IMR-90 (cell line): ENCODE measurements at regions not wholly inside any gene's neighbourhood (a gene's known extent, or its start where the extent isn't known, plus 50 kb on each side); places are given as distances from the start of the nearest gene placed in this dataset.

Source experiments
- ATAC-seq: fragments of 200-7000 bp; cut with Tn5 transposase; 2 replicates; pipeline ENCODE4 v1.9.1; 2020; ENCODE audit warnings: low read depth, mild to moderate bottlenecking, moderate library complexity
- BruUV-seq: library from RNA; stranded (reverse); fragments of 400-500 nt; replicated peaks from 2 replicates; lab custom pipeline; 2021; lab: Mats Ljungman, UMichigan
- CTCF ChIA-PET: fragments of 300-600 bp; formaldehyde crosslinking; extraction: SDS; loops from one replicate; lab custom pipeline; 2021; ENCODE audit warnings: antibody characterized with exemption; lab: Yijun Ruan, JAX
- POLR2A ChIA-PET: fragments of 300-600 bp; sonication (Branson Sonifier 250); formaldehyde crosslinking; loops from one replicate; lab custom pipeline; 2022; ENCODE audit warnings: antibody characterized with exemption; ENCODE audit not compliant: unreplicated experiment; lab: Charles Lee
- DNase-seq: peaks from one replicate; pipeline ENCODE4 v3.0.0; 2013
- H2AFZ ChIP-seq: replicated peaks from 2 replicates; pipeline ENCODE3; 2013; ENCODE audit warnings: low read length, mild to moderate bottlenecking; ENCODE audit not compliant: poor library complexity
- H2AK5ac ChIP-seq: 2 replicates; pipeline ENCODE4 v1.6.1; 2013; ENCODE audit warnings: low read depth, low read length, inconsistent platforms
- H2AK9ac ChIP-seq: replicated peaks from 2 replicates; pipeline ENCODE3; 2013; ENCODE audit warnings: mild to moderate bottlenecking, low read depth, low read length, moderate library complexity; ENCODE audit not compliant: poor library complexity
- H2BK120ac ChIP-seq: 2 replicates; pipeline ENCODE4 v1.6.1; 2013; ENCODE audit warnings: low read depth, low read length, inconsistent platforms
- H2BK15ac ChIP-seq: 3 replicates; pipeline ENCODE4 v1.6.1; 2013; ENCODE audit warnings: low read depth, low read length, inconsistent platforms
- H2BK20ac ChIP-seq: 2 replicates; pipeline ENCODE4 v1.6.1; 2013; ENCODE audit warnings: low read depth, mild to moderate bottlenecking, inconsistent platforms, low read length, moderate library complexity
- H2BK5ac ChIP-seq: 2 replicates; pipeline ENCODE4 v1.6.1; 2013; ENCODE audit warnings: mild to moderate bottlenecking, low read depth, low read length, inconsistent platforms; ENCODE audit not compliant: poor library complexity, severe bottlenecking
- H3K14ac ChIP-seq: replicated peaks from 2 replicates; pipeline ENCODE4 v1.6.1; 2013; ENCODE audit warnings: low read depth, low read length, inconsistent platforms
- H3K18ac ChIP-seq: 2 replicates; pipeline ENCODE4 v1.6.1; 2013; ENCODE audit warnings: low read depth, low read length, control low read depth
- H3K23ac ChIP-seq: 2 replicates; pipeline ENCODE4 v1.6.1; 2013; ENCODE audit warnings: low read depth, low read length, inconsistent platforms
- H3K27ac ChIP-seq: 2 replicates; pipeline ENCODE4 v1.5.1; 2013; ENCODE audit warnings: mild to moderate bottlenecking, control low read depth, low read length; ENCODE audit not compliant: insufficient read depth
- H3K27me3 ChIP-seq: 2 replicates; pipeline ENCODE4 v1.6.1; 2013; ENCODE audit warnings: low read length; ENCODE audit not compliant: control insufficient read depth, insufficient read depth
- H3K36me3 ChIP-seq: 2 replicates; pipeline ENCODE4 v1.6.1; 2013; ENCODE audit warnings: low read length, mixed read lengths; ENCODE audit not compliant: control insufficient read depth, insufficient read depth
- H3K4ac ChIP-seq: 2 replicates; pipeline ENCODE4 v1.6.1; 2013; ENCODE audit warnings: low read depth, low read length, inconsistent platforms
- H3K4me1 ChIP-seq: 2 replicates; pipeline ENCODE4 v1.6.1; 2013; ENCODE audit warnings: low read length, mixed read lengths; ENCODE audit not compliant: control insufficient read depth, insufficient read depth
- H3K4me2 ChIP-seq: 2 replicates; pipeline ENCODE4 v1.6.1; 2013; ENCODE audit warnings: low read depth, mild to moderate bottlenecking, control low read depth, low read length, moderate library complexity
- H3K4me3 ChIP-seq: 2 replicates; pipeline ENCODE4 v1.5.1; 2013; ENCODE audit warnings: low read depth, mild to moderate bottlenecking, control low read depth, low read length, moderate library complexity; ENCODE audit not compliant: insufficient read depth
- H3K56ac ChIP-seq: 2 replicates; pipeline ENCODE4 v1.6.1; 2013; ENCODE audit warnings: low read length, inconsistent platforms; ENCODE audit not compliant: insufficient read depth; ENCODE audit errors: extremely low read depth
- H3K79me1 ChIP-seq, 2 experiments: 2 replicates each; pipeline ENCODE4 v1.6.1; 2013; ENCODE audit warnings: low read length in 2 of 2, inconsistent platforms in 1 of 2, low read depth in 1 of 2
- H3K9ac ChIP-seq: 2 replicates; pipeline ENCODE4 v1.6.1; 2013; ENCODE audit warnings: low read depth, low read length, control low read depth
- H3K9me1 ChIP-seq: 2 replicates; pipeline ENCODE4 v1.6.1; 2013; ENCODE audit warnings: low read length, inconsistent platforms; ENCODE audit not compliant: insufficient read depth
- H3K9me3 ChIP-seq: 2 replicates; pipeline ENCODE4 v1.6.1; 2013; ENCODE audit warnings: low read length; ENCODE audit not compliant: control insufficient read depth, insufficient read depth
- H4K20me1 ChIP-seq: 2 replicates; pipeline ENCODE4 v1.6.1; 2013; ENCODE audit warnings: low read length, inconsistent platforms; ENCODE audit not compliant: insufficient read depth
- H4K5ac ChIP-seq: 2 replicates; pipeline ENCODE4 v1.6.1; 2013; ENCODE audit warnings: mild to moderate bottlenecking, low read depth, low read length, control low read depth
- H4K8ac ChIP-seq, 2 experiments: 2 replicates each; pipeline ENCODE4 v1.6.1; 2013; ENCODE audit warnings: low read depth in 2 of 2, low read length in 2 of 2, control low read depth in 1 of 2, inconsistent platforms in 1 of 2
- H4K91ac ChIP-seq: 2 replicates; pipeline ENCODE4 v1.6.1; 2013; ENCODE audit warnings: low read depth, low read length, inconsistent platforms; ENCODE audit not compliant: insufficient read depth
- BHLHE40 ChIP-seq: fragments of 150-350 bp; IDR thresholded peaks from 2 replicates; pipeline ENCODE4 v1.6.1; 2016; ENCODE audit warnings: mild to moderate bottlenecking, low read depth, low read length
- CEBPB ChIP-seq: IDR thresholded peaks from 2 replicates; pipeline ENCODE4 v1.6.1; 2012; ENCODE audit warnings: low read depth, low read length, improper control_type of control experiment
- MAFK ChIP-seq: IDR thresholded peaks from 2 replicates; pipeline ENCODE4 v1.6.1; 2012; ENCODE audit warnings: low read depth, low read length, improper control_type of control experiment
- MAZ ChIP-seq: IDR thresholded peaks from 2 replicates; pipeline ENCODE4 v1.6.1; 2012; ENCODE audit warnings: low read depth, mild to moderate bottlenecking, low read length, improper control_type of control experiment, moderate library complexity, borderline replicate concordance
- NFE2L2 ChIP-seq: fragments of 150-350 bp; IDR thresholded peaks from 2 replicates; pipeline ENCODE4 v1.6.1; 2016; ENCODE audit warnings: low read depth, mild to moderate bottlenecking, low read length
- POLR2A ChIP-seq: IDR thresholded peaks from 2 replicates; pipeline ENCODE4 v1.6.1; 2012; ENCODE audit warnings: mild to moderate bottlenecking, low read depth, low read length
- SMC3 ChIP-seq: fragments of 150-350 bp; IDR thresholded peaks from 2 replicates; pipeline ENCODE4 v1.6.1; 2016; ENCODE audit warnings: low read depth, mild to moderate bottlenecking, antibody characterized with exemption, low read length, moderate library complexity
- USF2 ChIP-seq: fragments of 150-350 bp; IDR thresholded peaks from 2 replicates; pipeline ENCODE4 v1.6.1; 2017; ENCODE audit warnings: mild to moderate bottlenecking, antibody characterized with exemption, low read length, low read depth
- WGBS, 2 experiments: methylation state at CpG; one replicate each; pipeline versions ENCODE4 v1.1.5 to v1.1.7; 2013; ENCODE audit warnings: missing lambda C conversion rate in 2 of 2; ENCODE audit not compliant: insufficient read length in 1 of 2; ENCODE audit errors: extremely low coverage in 2 of 2; 5-methylcytosine and 5-hydroxymethylcytosine counted together
- dilution Hi-C: fragments of 300-500 bp; cut with HindIII; formaldehyde crosslinking; loops from one replicate; pipeline ENCODE4 v1.14.3; 2018; ENCODE audit warnings: low sequenced_read_pairs; ENCODE audit not compliant: unreplicated experiment
- in situ Hi-C: fragments of 300-500 bp; cut with MboI; formaldehyde crosslinking; loops from 3 replicates; pipeline ENCODE4 v1.14.3; 2019; ENCODE audit warnings: low sequenced_read_pairs, inconsistent platforms, mixed read lengths
- intact Hi-C: fragments of 100-400 bp; cut with micrococcal nuclease; formaldehyde crosslinking; loops from 2 replicates; pipeline ENCODE4 v1.10.0; 2022

- Histone ChIP-seq H3K4me3 (no peak overlapping the region), H3K36me3 (no peaks in the 10 kb centered on the region), H2BK15ac (no peak overlapping the region), H3K4me1 (no peaks in the 10 kb centered on the region), H3K4me2 (no peak overlapping the region), H4K20me1 (no peaks in the 10 kb centered on the region), H2AFZ (no peak overlapping the region), H3K18ac (no peak overlapping the region), H3K23ac (no peak overlapping the region), H3K27ac (no peak overlapping the region), H2BK20ac (no peak overlapping the region), H4K8ac (no peak overlapping the region), H3K9me3 (peaks cover 3% of the 10 kb centered on the region; the same call in 1 of the 2 replicates), H2AK5ac (no peak overlapping the region), H4K91ac (no peak overlapping the region), H2BK120ac (no peak overlapping the region), H3K9me1 (no peaks in the 10 kb centered on the region), H3K79me1 (no peaks in the 10 kb centered on the region), H3K56ac (no peak overlapping the region), H3K27me3 (no peaks in the 10 kb centered on the region), H3K14ac (no peak overlapping the region), H2BK5ac (no peak overlapping the region), H3K4ac (no peak overlapping the region), H4K5ac (no peak overlapping the region), H3K9ac (no peak overlapping the region), H2AK9ac (no peak overlapping the region)
- dilution Hi-C loops: no loop called here
- in situ Hi-C loops: no loop called here
- ChIA-PET POLR2A (no interaction called here), CTCF (no interaction called here)
- intact Hi-C loops: no loop called here
- ATAC-seq: no peak
- TF ChIP-seq NFE2L2 (no peak), MAZ (no peak), MAFK (no peak), USF2 (no peak), SMC3 (no peak), POLR2A (no peak), BHLHE40 (no peak), CEBPB (no peak)
- no CpG with 5 or more reads among the region's 2 CpGs for WGBS, 2 experiments
- BruUV-seq: no TSS peak
- no peak for DNase-seq
These were observed 457.4 kb upstream of the PCDH10 start for GRCh38 chr4:132691668-132692067.
